DND-41 (cell line): ENCODE measurements at regions not wholly inside any gene's neighbourhood (a gene's known extent, or its start where the extent isn't known, plus 50 kb on each side); places are given as distances from the start of the nearest gene placed in this dataset.
"Not testable (repeated sequence)": the region's sequence is repeated elsewhere in the genome, so short reads cannot be mapped to it uniquely, and the experiment has no call there.

Experiments
- ATAC-seq: fragments of 200-7000 bp; cut with Tn5 transposase; 3 replicates; pipeline ENCODE4 v1.9.1; 2021; ENCODE audit warnings: low read depth; ENCODE audit not compliant: insufficient read depth
- DNase-seq: peaks from one replicate; pipeline ENCODE4 v3.0.0-alpha.2; 2020
- H2AFZ ChIP-seq: 2 replicates; pipeline ENCODE4 v1.6.0; 2012; ENCODE audit warnings: low read depth, low read length
- H3K27ac ChIP-seq: 2 replicates; pipeline ENCODE4 v1.5.1; 2012; ENCODE audit warnings: low read length, inconsistent platforms
- H3K27me3 ChIP-seq: fragments of 200-600 bp; sonication (generic); 2 replicates; pipeline ENCODE4 v1.6.0; 2012; ENCODE audit warnings: low read length, mild to moderate bottlenecking, inconsistent platforms; ENCODE audit not compliant: insufficient read depth, poor library complexity
- H3K36me3 ChIP-seq: 2 replicates; pipeline ENCODE4 v1.5.1; 2012; ENCODE audit warnings: low read length, inconsistent platforms; ENCODE audit not compliant: insufficient read depth
- H3K4me1 ChIP-seq: 2 replicates; pipeline ENCODE4 v1.5.1; 2012; ENCODE audit warnings: mild to moderate bottlenecking, low read length; ENCODE audit not compliant: insufficient read depth
- H3K4me2 ChIP-seq: 2 replicates; pipeline ENCODE4 v1.6.0; 2012; ENCODE audit warnings: mild to moderate bottlenecking, moderate library complexity, low read length, inconsistent platforms; ENCODE audit not compliant: insufficient read depth
- H3K4me3 ChIP-seq, 2 experiments: fragments of 200-600 bp in 1 of 2; shearing (Covaris generic) in 1 of 2; 2 replicates each; pipeline ENCODE4 v1.5.1; 2012 to 2016; ENCODE audit warnings: inconsistent platforms in 2 of 2, low read length in 2 of 2, mild to moderate bottlenecking in 2 of 2, low read depth in 1 of 2, moderate library complexity in 1 of 2
- H3K79me2 ChIP-seq: 2 replicates; pipeline ENCODE4 v1.6.0; 2012; ENCODE audit warnings: low read length, inconsistent platforms; ENCODE audit not compliant: insufficient read depth
- H3K9ac ChIP-seq: 2 replicates; pipeline ENCODE4 v1.6.0; 2012; ENCODE audit warnings: low read depth, mild to moderate bottlenecking, inconsistent platforms, low read length, moderate library complexity
- H3K9me3 ChIP-seq: 2 replicates; pipeline ENCODE4 v1.5.1; 2012; ENCODE audit warnings: low read length, moderate library complexity, mild to moderate bottlenecking, inconsistent platforms; ENCODE audit not compliant: insufficient read depth, severe bottlenecking
- H4K20me1 ChIP-seq: 2 replicates; pipeline ENCODE4 v1.6.0; 2012; ENCODE audit warnings: low read length; ENCODE audit not compliant: insufficient read depth
- CTCF ChIP-seq: IDR thresholded peaks from 2 replicates; pipeline ENCODE4 v1.5.1; 2012; ENCODE audit warnings: borderline replicate concordance, low read length, moderate library complexity, mild to moderate bottlenecking; ENCODE audit not compliant: poor library complexity, severe bottlenecking; ENCODE audit errors: extremely low read depth
- EZH2 ChIP-seq: IDR thresholded peaks from 3 replicates; pipeline ENCODE4 v1.6.1; 2012; ENCODE audit warnings: borderline replicate concordance, low read depth, mild to moderate bottlenecking, moderate library complexity, low read length, inconsistent platforms; ENCODE audit not compliant: severe bottlenecking

- no peaks in the 10 kb centered on the region for H3K36me3 ChIP-seq
- ATAC-seq (no peak), DNase-seq (no peak)
Observed at GRCh38 chr3:28624084-28624483, 275.5 kb upstream of the AZI2 start.

GRCh38 chr3:28627843-28628242, 279.2 kb upstream of the AZI2 start:
- DNase-seq, H3K4me2 ChIP-seq, H3K4me1 ChIP-seq, H3K27ac ChIP-seq, H3K27me3 ChIP-seq, H2AFZ ChIP-seq, H3K9me3 ChIP-seq, H3K4me3 ChIP-seq, ATAC-seq, H3K36me3 ChIP-seq, H3K9ac ChIP-seq, H3K79me2 ChIP-seq, H4K20me1 ChIP-seq: not testable (repeated sequence)

More at GRCh38 chr3:28624084-28624483, 275.5 kb upstream of the AZI2 start:
- Histone ChIP-seq H4K20me1 (no peaks in the 10 kb centered on the region), H3K4me3 (no peak overlapping the region), H3K4me1 (no peaks in the 10 kb centered on the region), H3K9ac (no peak overlapping the region), H3K27ac (no peak overlapping the region), H3K27me3 (no peaks in the 10 kb centered on the region), H3K9me3 (no peaks in the 10 kb centered on the region), H3K79me2 (no peaks in the 10 kb centered on the region), H3K4me2 (no peak overlapping the region), H2AFZ (no peak overlapping the region)
- no peak for TF ChIP-seq EZH2
- no peak for TF ChIP-seq CTCF

GRCh38 chr3:28634019-28634418, 285.4 kb upstream of the AZI2 start:
- no peak overlapping the region for H2AFZ ChIP-seq

GRCh38 chr3:28637742-28638141, 289.1 kb upstream of the AZI2 start:
- H3K27me3 ChIP-seq = no peaks in the 10 kb centered on the region
- H3K4me3 ChIP-seq = no peak overlapping the region
- H3K9ac ChIP-seq = no peak overlapping the region
- H3K79me2 ChIP-seq = no peaks in the 10 kb centered on the region
- no peaks in the 10 kb centered on the region for H3K9me3 ChIP-seq
- no peaks in the 10 kb centered on the region for H3K4me1 ChIP-seq
- no peaks in the 10 kb centered on the region for H4K20me1 ChIP-seq
- DNase-seq (no peak), ATAC-seq (no peak)
- H3K27ac ChIP-seq = no peak overlapping the region
- no peaks in the 10 kb centered on the region for H3K36me3 ChIP-seq
- no peak for TF ChIP-seq EZH2
- TF ChIP-seq CTCF = no peak
- no peak overlapping the region for H3K4me2 ChIP-seq
- no peak overlapping the region for H2AFZ ChIP-seq

More at GRCh38 chr3:28634019-28634418, 285.4 kb upstream of the AZI2 start:
- Histone ChIP-seq H3K27me3 (no peaks in the 10 kb centered on the region), H3K9me3 (no peaks in the 10 kb centered on the region), H3K4me3 (no peak overlapping the region), H4K20me1 (no peaks in the 10 kb centered on the region), H3K27ac (no peak overlapping the region), H3K79me2 (no peaks in the 10 kb centered on the region), H3K4me2 (no peak overlapping the region), H3K9ac (no peak overlapping the region), H3K4me1 (no peaks in the 10 kb centered on the region), H3K36me3 (no peaks in the 10 kb centered on the region)
- DNase-seq (no peak), ATAC-seq (no peak)
- TF ChIP-seq EZH2 = no peak
- no peak for TF ChIP-seq CTCF
